OCI-LY7 (cell line): ENCODE measurements at regions not wholly inside any gene's neighbourhood (a gene's known extent, or its start where the extent isn't known, plus 50 kb on each side); places are given as distances from the start of the nearest gene placed in this dataset.

Experiments used
- EZH2phosphoT487 ChIP-seq: fragments of 200-600 bp; sonication (generic); IDR thresholded peaks from 2 replicates; pipeline ENCODE4 v1.6.1; 2018; ENCODE audit warnings: low read depth, borderline replicate concordance, mild to moderate bottlenecking, mixed run types, antibody characterized with exemption, low read length, moderate library complexity, mixed read lengths
- TF ChIP-seq, protein P1 (sequence below): fragments of 200-600 bp; sonication (generic); conservative IDR thresholded peaks from 2 replicates; pipeline ENCODE4 v1.5.1; 2014; ENCODE audit warnings: mild to moderate bottlenecking, antibody characterized with exemption, low read length, moderate library complexity, mixed read lengths

DNA sequence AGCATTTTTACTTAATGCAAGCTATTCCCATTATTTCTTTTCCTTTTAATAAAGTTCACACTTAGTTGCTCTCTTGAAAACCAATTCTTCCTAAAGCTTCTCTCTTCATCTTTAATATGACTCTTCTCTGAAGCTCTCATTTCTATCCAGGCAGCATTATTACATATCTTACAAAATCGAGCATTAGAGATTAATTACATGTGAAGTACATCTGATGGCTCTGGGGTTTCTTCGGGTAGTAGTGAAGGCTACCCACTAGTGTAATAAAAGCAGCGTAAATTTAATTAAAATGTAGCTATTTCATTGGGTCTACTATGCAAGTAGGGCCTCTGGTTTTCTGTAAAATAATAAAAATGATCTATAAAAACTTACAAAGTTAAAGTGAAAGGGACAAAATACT lies 513.6 kb upstream of the DPH6 start:
- no peak for TF ChIP-seq EZH2phosphoT487
- TF ChIP-seq, protein P1, sequence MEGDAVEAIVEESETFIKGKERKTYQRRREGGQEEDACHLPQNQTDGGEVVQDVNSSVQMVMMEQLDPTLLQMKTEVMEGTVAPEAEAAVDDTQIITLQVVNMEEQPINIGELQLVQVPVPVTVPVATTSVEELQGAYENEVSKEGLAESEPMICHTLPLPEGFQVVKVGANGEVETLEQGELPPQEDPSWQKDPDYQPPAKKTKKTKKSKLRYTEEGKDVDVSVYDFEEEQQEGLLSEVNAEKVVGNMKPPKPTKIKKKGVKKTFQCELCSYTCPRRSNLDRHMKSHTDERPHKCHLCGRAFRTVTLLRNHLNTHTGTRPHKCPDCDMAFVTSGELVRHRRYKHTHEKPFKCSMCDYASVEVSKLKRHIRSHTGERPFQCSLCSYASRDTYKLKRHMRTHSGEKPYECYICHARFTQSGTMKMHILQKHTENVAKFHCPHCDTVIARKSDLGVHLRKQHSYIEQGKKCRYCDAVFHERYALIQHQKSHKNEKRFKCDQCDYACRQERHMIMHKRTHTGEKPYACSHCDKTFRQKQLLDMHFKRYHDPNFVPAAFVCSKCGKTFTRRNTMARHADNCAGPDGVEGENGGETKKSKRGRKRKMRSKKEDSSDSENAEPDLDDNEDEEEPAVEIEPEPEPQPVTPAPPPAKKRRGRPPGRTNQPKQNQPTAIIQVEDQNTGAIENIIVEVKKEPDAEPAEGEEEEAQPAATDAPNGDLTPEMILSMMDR, result no peak
